WTC11 (cell line): ENCODE measurements at regions not wholly inside any gene's neighbourhood (a gene's known extent, or its start where the extent isn't known, plus 50 kb on each side); places are given as distances from the start of the nearest gene placed in this dataset.

Experiments used
- ATAC-seq: fragments of 200-7000 bp; cut with Tn5 transposase; 2 replicates; pipeline ENCODE4 v1.10.0; 2021; ENCODE audit warnings: mild to moderate bottlenecking, moderate library complexity
- CTCF ChIA-PET: fragments of 300-600 bp; sonication (Branson Sonifier 250); formaldehyde crosslinking; loops from one replicate; lab custom pipeline; 2021; ENCODE audit warnings: antibody characterized with exemption; lab: Charles Lee
- POLR2A ChIA-PET: fragments of 350-600 bp; sonication (Branson Sonifier 250); formaldehyde crosslinking; loops from one replicate; lab custom pipeline; 2021; ENCODE audit warnings: antibody characterized with exemption; lab: Charles Lee
- DNase-seq: peaks from one replicate; pipeline ENCODE4 v3.0.0; 2021; ENCODE audit warnings: low spot score
- H3K27ac Mint-ChIP-seq: 2 replicates; pipeline ENCODE4 v1.8.0; 2021; ENCODE audit warnings: mixed read lengths
- H3K27me3 Mint-ChIP-seq: 2 replicates; pipeline ENCODE4 v1.8.0; 2021; ENCODE audit warnings: low read depth, mild to moderate bottlenecking, moderate library complexity, mixed read lengths
- H3K36me3 Mint-ChIP-seq: 2 replicates; pipeline ENCODE4 v1.8.0; 2021; ENCODE audit warnings: mixed read lengths
- H3K4me1 Mint-ChIP-seq: 2 replicates; pipeline ENCODE4 v1.8.0; 2022; ENCODE audit warnings: mixed read lengths
- H3K4me3 Mint-ChIP-seq: 2 replicates; pipeline ENCODE4 v1.8.0; 2021; ENCODE audit warnings: mild to moderate bottlenecking, moderate library complexity, mixed read lengths
- H3K9me3 Mint-ChIP-seq: 2 replicates; pipeline ENCODE4 v1.8.0; 2021; ENCODE audit warnings: mixed read lengths
- EMX1 ChIP-seq: fragments of 250-450 bp; sonication (Bioruptor Pico); IDR thresholded peaks from 2 replicates; pipeline ENCODE4 v1.8.0; 2021; ENCODE audit warnings: mild to moderate bottlenecking
- FOXK1 ChIP-seq: sonication (generic); formaldehyde crosslinking; IDR thresholded peaks from 2 replicates; pipeline ENCODE4 v1.8.0; 2022; ENCODE audit warnings: mild to moderate bottlenecking, moderate library complexity, missing genetic modification reagents
- FOXP1 ChIP-seq: sonication (generic); formaldehyde crosslinking; IDR thresholded peaks from 2 replicates; pipeline ENCODE4 v1.8.0; 2022; ENCODE audit warnings: missing genetic modification reagents, mild to moderate bottlenecking, moderate library complexity, borderline replicate concordance
- FOXP4 ChIP-seq: sonication (generic); formaldehyde crosslinking; IDR thresholded peaks from 2 replicates; pipeline ENCODE4 v1.8.0; 2022; ENCODE audit warnings: mild to moderate bottlenecking, missing genetic modification reagents
- GRHL2 ChIP-seq: fragments of 250-450 bp; sonication (Bioruptor Pico); IDR thresholded peaks from 2 replicates; pipeline ENCODE4 v1.8.0; 2022; ENCODE audit warnings: mild to moderate bottlenecking, moderate library complexity; ENCODE audit not compliant: insufficient replicate concordance, severe bottlenecking
- GTF2I ChIP-seq: fragments of 250-450 bp; sonication (Bioruptor Pico); conservative IDR thresholded peaks from 2 replicates; pipeline ENCODE4 v1.4.0; 2021; ENCODE audit warnings: mild to moderate bottlenecking
- IRF2 ChIP-seq: sonication (generic); formaldehyde crosslinking; IDR thresholded peaks from 2 replicates; pipeline ENCODE4 v1.8.0; 2022; ENCODE audit warnings: low read depth, missing genetic modification reagents, borderline replicate concordance
- JAZF1 ChIP-seq: fragments of 250-450 bp; sonication (Bioruptor Pico); IDR thresholded peaks from 2 replicates; pipeline ENCODE4 v1.9.0; 2021; ENCODE audit warnings: moderate library complexity, mild to moderate bottlenecking, inconsistent platforms
- NFATC4 ChIP-seq: fragments of 250-450 bp; sonication (Bioruptor Pico); IDR thresholded peaks from 2 replicates; pipeline ENCODE4 v1.9.0; 2021; ENCODE audit warnings: mild to moderate bottlenecking
- NR1H2 ChIP-seq: sonication (generic); formaldehyde crosslinking; IDR thresholded peaks from 2 replicates; pipeline ENCODE4 v1.9.0; 2021; ENCODE audit warnings: mild to moderate bottlenecking, moderate library complexity, missing genetic modification reagents
- NR3C1 ChIP-seq: sonication (generic); formaldehyde crosslinking; conservative IDR thresholded peaks from 2 replicates; pipeline ENCODE4 v1.8.1; 2023; ENCODE audit warnings: low read depth, mild to moderate bottlenecking, missing genetic modification reagents
- RELA ChIP-seq: sonication (generic); formaldehyde crosslinking; IDR thresholded peaks from 2 replicates; pipeline ENCODE4 v1.8.1; 2022; ENCODE audit warnings: missing genetic modification reagents, mild to moderate bottlenecking, borderline replicate concordance
- SP1 ChIP-seq: sonication (generic); formaldehyde crosslinking; conservative IDR thresholded peaks from 2 replicates; pipeline ENCODE4 v1.8.1; 2022; ENCODE audit warnings: missing genetic modification reagents
- TCF7 ChIP-seq: sonication (generic); formaldehyde crosslinking; IDR thresholded peaks from 2 replicates; pipeline ENCODE4 v1.8.0; 2022; ENCODE audit warnings: mild to moderate bottlenecking, low read depth, missing genetic modification reagents, moderate library complexity
- TEAD1 ChIP-seq: sonication (generic); formaldehyde crosslinking; IDR thresholded peaks from 2 replicates; pipeline ENCODE4 v1.8.0; 2022; ENCODE audit warnings: mild to moderate bottlenecking, missing genetic modification reagents
- TEAD4 ChIP-seq: sonication (generic); formaldehyde crosslinking; IDR thresholded peaks from 2 replicates; pipeline ENCODE4 v1.8.0; 2022; ENCODE audit warnings: mild to moderate bottlenecking, missing genetic modification reagents
- TP53 ChIP-seq: sonication (generic); formaldehyde crosslinking; IDR thresholded peaks from 2 replicates; pipeline ENCODE4 v1.8.1; 2023; ENCODE audit warnings: mild to moderate bottlenecking, missing genetic modification reagents
- ZNF263 ChIP-seq: sonication (generic); formaldehyde crosslinking; IDR thresholded peaks from 2 replicates; pipeline ENCODE4 v1.8.1; 2022; ENCODE audit warnings: low read depth, mild to moderate bottlenecking, moderate library complexity, missing genetic modification reagents
- ZNF317 ChIP-seq: sonication (generic); formaldehyde crosslinking; IDR thresholded peaks from 2 replicates; pipeline ENCODE4 v1.8.1; 2023; ENCODE audit warnings: low read depth, mild to moderate bottlenecking, moderate library complexity, missing genetic modification reagents, borderline replicate concordance
- ZNF423 ChIP-seq: fragments of 250-450 bp; sonication (Bioruptor Pico); IDR thresholded peaks from 2 replicates; pipeline ENCODE4 v2.1.2; 2022; ENCODE audit warnings: mild to moderate bottlenecking, moderate library complexity
- TF ChIP-seq, protein P1 (sequence below): sonication (generic); formaldehyde crosslinking; IDR thresholded peaks from 2 replicates; pipeline ENCODE4 v1.8.1; 2022; ENCODE audit warnings: mild to moderate bottlenecking, missing genetic modification reagents, moderate library complexity, borderline replicate concordance
- TF ChIP-seq, protein P2 (sequence below): sonication (generic); formaldehyde crosslinking; IDR thresholded peaks from 2 replicates; pipeline ENCODE4 v1.8.0; 2023; ENCODE audit warnings: missing genetic modification reagents

GRCh38 chr5:74028976-74029375 lies 403.0 kb downstream of the ARHGEF28 start:
- ChIA-PET CTCF (no interaction called here), POLR2A (no interaction called here)
- H3K4me3 Mint-ChIP-seq, result no peak overlapping the region
- H3K36me3 Mint-ChIP-seq, result no peaks in the 10 kb centered on the region
- no peak overlapping the region for H3K27ac Mint-ChIP-seq
- H3K4me1 Mint-ChIP-seq, result peaks cover 8% of the 10 kb centered on the region
- ATAC-seq, result no peak
- no peak for DNase-seq
- TF ChIP-seq FOXP1 (CRISPR knock-in tag) (no peak), GTF2I (CRISPR knock-in tag) (no peak), FOXP4 (CRISPR knock-in tag) (no peak), GRHL2 (CRISPR knock-in tag) (no peak), IRF2 (no peak), SP1 (no peak), TEAD4 (CRISPR knock-in tag) (no peak)
- TF ChIP-seq, protein P1, sequence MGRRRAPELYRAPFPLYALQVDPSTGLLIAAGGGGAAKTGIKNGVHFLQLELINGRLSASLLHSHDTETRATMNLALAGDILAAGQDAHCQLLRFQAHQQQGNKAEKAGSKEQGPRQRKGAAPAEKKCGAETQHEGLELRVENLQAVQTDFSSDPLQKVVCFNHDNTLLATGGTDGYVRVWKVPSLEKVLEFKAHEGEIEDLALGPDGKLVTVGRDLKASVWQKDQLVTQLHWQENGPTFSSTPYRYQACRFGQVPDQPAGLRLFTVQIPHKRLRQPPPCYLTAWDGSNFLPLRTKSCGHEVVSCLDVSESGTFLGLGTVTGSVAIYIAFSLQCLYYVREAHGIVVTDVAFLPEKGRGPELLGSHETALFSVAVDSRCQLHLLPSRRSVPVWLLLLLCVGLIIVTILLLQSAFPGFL (CRISPR knock-in tag), result no peak
- H3K9me3 Mint-ChIP-seq, result no peaks in the 10 kb centered on the region
- no peaks in the 10 kb centered on the region for H3K27me3 Mint-ChIP-seq

GRCh38 chr5:74028406-74028805 lies 402.4 kb downstream of the ARHGEF28 start:
- ATAC-seq (no peak), DNase-seq (no peak)
- no peak overlapping the region for H3K4me3 Mint-ChIP-seq
- no peaks in the 10 kb centered on the region for H3K27me3 Mint-ChIP-seq
- no peak overlapping the region for H3K27ac Mint-ChIP-seq
- no peaks in the 10 kb centered on the region for H3K9me3 Mint-ChIP-seq
- POLR2A ChIA-PET, result no interaction called here
- TF ChIP-seq ZNF263 (no peak), FOXK1 (CRISPR knock-in tag) (no peak), SP1 (no peak), ZNF423 (CRISPR knock-in tag) (no peak), RELA (no peak), NFATC4 (CRISPR knock-in tag) (no peak)
- TF ChIP-seq, all 79 proteins: peak for 0
- Mint-ChIP-seq H3K36me3 (no peaks in the 10 kb centered on the region), H3K4me1 (peaks cover 8% of the 10 kb centered on the region)
- CTCF ChIA-PET, result no interaction called here

DNA sequence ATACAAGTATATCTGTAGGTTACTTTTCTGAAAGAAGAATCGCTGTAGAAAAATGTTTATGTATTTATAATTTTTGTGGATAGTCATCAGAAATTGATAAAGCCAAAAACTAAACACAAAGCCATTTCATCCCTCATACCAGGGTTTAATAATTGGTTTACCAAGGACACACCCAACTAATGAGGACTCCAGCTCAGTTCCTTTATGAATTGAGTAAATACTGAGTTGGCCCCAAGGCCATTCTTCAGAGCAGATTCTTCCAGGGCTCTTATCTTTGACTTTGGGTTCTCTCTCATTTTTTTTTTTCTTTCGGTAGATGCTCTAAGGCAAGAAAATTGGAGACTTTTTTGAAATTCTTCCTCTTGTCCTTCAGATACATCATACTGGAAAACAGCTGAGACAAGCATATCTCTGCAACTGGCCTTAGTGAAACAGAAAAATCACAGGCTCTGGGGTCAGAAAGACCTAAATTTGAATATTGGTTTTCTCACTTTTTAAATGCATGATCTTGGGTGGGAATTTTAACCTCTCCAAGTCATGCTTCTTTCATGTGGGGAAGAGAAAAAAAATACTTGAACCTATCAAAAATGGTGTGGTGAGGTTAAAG lies 401.8 kb downstream of the ARHGEF28 start:
- Mint-ChIP-seq H3K36me3 (no peaks in the 10 kb centered on the region), H3K9me3 (no peaks in the 10 kb centered on the region), H3K27me3 (no peaks in the 10 kb centered on the region), H3K4me1 (peaks cover 8% of the 10 kb centered on the region), H3K4me3 (no peak overlapping the region), H3K27ac (no peak overlapping the region)
- ATAC-seq (no peak), DNase-seq (no peak)
- CTCF ChIA-PET, result no interaction called here
- POLR2A ChIA-PET, result no interaction called here
- TF ChIP-seq, protein P2, sequence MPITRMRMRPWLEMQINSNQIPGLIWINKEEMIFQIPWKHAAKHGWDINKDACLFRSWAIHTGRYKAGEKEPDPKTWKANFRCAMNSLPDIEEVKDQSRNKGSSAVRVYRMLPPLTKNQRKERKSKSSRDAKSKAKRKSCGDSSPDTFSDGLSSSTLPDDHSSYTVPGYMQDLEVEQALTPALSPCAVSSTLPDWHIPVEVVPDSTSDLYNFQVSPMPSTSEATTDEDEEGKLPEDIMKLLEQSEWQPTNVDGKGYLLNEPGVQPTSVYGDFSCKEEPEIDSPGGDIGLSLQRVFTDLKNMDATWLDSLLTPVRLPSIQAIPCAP, result no peak
- TF ChIP-seq TP53 (no peak), NR1H2 (CRISPR knock-in tag) (no peak), NR3C1 (CRISPR knock-in tag) (no peak), EMX1 (CRISPR knock-in tag) (no peak), TEAD1 (no peak), GRHL2 (CRISPR knock-in tag) (no peak), TCF7 (CRISPR knock-in tag) (no peak), JAZF1 (CRISPR knock-in tag) (no peak), ZNF317 (no peak)
- TF ChIP-seq, all 79 proteins: peak for 0
